WI38 (cell line): ENCODE measurements at regions not wholly inside any gene's neighbourhood (a gene's known extent, or its start where the extent isn't known, plus 50 kb on each side); places are given as distances from the start of the nearest gene placed in this dataset.

Experiments used
- H3K4me3 ChIP-seq: 2 replicates; pipeline ENCODE4 v1.5.1; 2011; ENCODE audit warnings: low read depth, mild to moderate bottlenecking, control low read depth, low read length
- CTCF ChIP-seq: IDR thresholded peaks from 2 replicates; pipeline ENCODE4 v1.5.1; 2012; ENCODE audit warnings: low read depth, mild to moderate bottlenecking, control low read depth, low read length

- H3K4me3 ChIP-seq = no peak overlapping the region
- TF ChIP-seq CTCF = no peak
Observed at GRCh38 chr3:147836330-147836729, 427.2 kb downstream of the ZIC1 start.

DNA sequence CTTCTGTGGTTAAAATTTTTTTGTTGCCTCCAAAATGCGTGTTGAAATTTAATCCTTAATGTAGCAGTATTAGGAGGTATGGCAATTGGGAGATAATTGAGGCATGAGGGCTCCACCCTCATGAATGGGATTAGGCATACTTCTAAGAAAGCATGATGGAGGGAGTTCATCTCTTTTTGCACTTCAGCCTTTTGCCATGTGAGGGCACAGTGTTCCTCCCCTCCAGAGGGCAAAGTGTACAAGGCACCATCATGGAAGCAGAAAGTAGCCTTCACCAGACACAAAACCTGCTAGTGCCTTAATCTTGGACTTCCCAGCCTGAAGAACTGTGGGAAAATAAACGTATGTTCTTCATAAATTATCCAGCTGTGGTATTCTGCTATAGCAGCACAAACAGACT lies 429.5 kb downstream of the ZIC1 start:
- H3K4me3 ChIP-seq = no peak overlapping the region
- TF ChIP-seq CTCF = no peak

GRCh38 chr3:147843331-147843730 lies 434.2 kb downstream of the ZIC1 start:
- TF ChIP-seq CTCF = no peak

GRCh38 chr3:147846293-147846692 lies 437.1 kb downstream of the ZIC1 start:
- TF ChIP-seq CTCF = no peak
- H3K4me3 ChIP-seq = no peak overlapping the region

More at GRCh38 chr3:147843331-147843730, 434.2 kb downstream of the ZIC1 start:
- no peak overlapping the region for H3K4me3 ChIP-seq

- H3K4me3 ChIP-seq = no peak overlapping the region
- TF ChIP-seq CTCF = no peak
Observed at GRCh38 chr3:147846854-147847478, 437.8 kb downstream of the ZIC1 start.

DNA sequence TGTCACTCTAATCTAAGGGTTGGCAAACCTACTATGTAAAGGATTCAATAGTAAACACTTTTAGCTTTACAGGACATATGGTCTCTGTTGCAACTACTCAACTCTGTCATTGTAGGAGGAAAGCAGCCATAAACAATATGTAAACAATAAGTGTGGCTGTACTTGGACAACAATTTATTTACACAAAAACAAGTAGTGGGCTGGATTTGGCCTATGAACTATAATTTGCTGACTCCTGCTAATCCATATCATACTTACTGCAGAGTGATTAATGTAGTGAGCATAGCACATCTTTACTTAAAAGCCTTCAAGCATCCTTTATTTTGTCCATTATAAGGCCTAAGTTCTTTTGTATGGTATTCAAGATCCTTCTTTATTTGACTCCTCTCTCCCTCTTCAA lies 441.9 kb downstream of the ZIC1 start:
- TF ChIP-seq CTCF = no peak
- H3K4me3 ChIP-seq = no peak overlapping the region

DNA sequence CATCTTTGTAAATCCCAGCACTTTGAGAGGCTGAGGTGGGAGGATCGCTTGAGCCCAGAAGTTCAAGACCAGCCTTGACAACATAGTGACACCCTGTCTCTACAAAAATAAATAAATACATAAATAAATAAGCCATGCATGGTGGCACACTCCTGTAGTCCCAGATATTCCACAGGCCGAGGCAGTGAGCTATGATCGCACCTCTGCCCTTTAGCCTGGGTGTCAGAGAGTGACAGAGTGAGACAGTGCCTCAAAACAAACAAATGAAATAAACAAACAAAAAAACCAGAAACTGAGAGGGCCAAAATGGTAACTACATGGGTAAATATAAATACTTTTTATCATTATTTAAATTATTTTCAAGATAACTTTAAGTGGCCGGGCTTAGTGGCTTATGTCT lies 445.4 kb downstream of the ZIC1 start:
- no peak overlapping the region for H3K4me3 ChIP-seq
- TF ChIP-seq CTCF = no peak
